ENCODE measurements at regions not wholly inside any gene's neighbourhood (a gene's known extent, or its start where the extent isn't known, plus 50 kb on each side); places are given as distances from the start of the nearest gene placed in this dataset.

DNA sequence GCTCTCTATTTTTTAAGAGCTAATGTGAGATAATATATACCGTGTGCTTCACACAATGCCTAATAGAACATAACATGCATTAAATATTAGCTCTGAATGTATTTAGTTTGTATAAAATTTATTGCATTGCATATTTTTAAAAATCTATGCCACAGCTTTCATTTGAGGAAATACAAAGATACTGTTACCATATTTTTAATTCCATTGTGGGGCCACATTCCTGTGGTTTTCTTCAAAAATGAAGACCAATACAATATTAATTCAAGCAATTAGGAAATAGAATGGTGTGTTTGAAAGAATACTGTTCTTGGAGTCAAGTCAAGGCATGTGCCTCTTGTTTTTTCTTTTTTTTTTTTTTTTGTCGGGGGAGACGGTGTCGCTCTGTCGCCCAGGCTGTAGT, 95.4 kb upstream of the CADPS start:
- no peaks in the 10 kb centered on the region for H3K4me1 Mint-ChIP-seq (ENCODE audit: low read depth)
- DNase-seq (ENCODE audit: low spot score): no peak
- no peak overlapping the region for H3K4me3 Mint-ChIP-seq (ENCODE audit: unreplicated experiment)
- H3K27ac Mint-ChIP-seq (ENCODE audit: unreplicated experiment): no peak overlapping the region
- peaks cover 8% of the 10 kb centered on the region for H3K27me3 Mint-ChIP-seq (ENCODE audit: low read depth)
- H3K36me3 Mint-ChIP-seq (ENCODE audit: low read depth): no peaks in the 10 kb centered on the region
- TF ChIP-seq CTCF (IDR thresholded peaks at IDR 0.05): no peak
- H3K9me3 Mint-ChIP-seq (ENCODE audit: low read depth): no peaks in the 10 kb centered on the region

- DNase-seq (ENCODE audit: low spot score): no peak
- Mint-ChIP-seq H3K27ac (ENCODE audit: unreplicated experiment) (no peak overlapping the region), H3K27me3 (ENCODE audit: low read depth) (peaks cover 4% of the 10 kb centered on the region), H3K4me1 (ENCODE audit: low read depth) (no peaks in the 10 kb centered on the region), H3K36me3 (ENCODE audit: low read depth) (no peaks in the 10 kb centered on the region), H3K4me3 (ENCODE audit: unreplicated experiment) (no peak overlapping the region), H3K9me3 (ENCODE audit: low read depth) (no peaks in the 10 kb centered on the region)
- TF ChIP-seq CTCF (IDR thresholded peaks at IDR 0.05): no peak
These were observed 100.3 kb upstream of the CADPS start for GRCh38 chr3:62975566-62975965.

- Mint-ChIP-seq H3K4me1 (ENCODE audit: low read depth) (no peaks in the 10 kb centered on the region), H3K36me3 (ENCODE audit: low read depth) (no peaks in the 10 kb centered on the region), H3K27ac (ENCODE audit: unreplicated experiment) (no peak overlapping the region), H3K9me3 (ENCODE audit: low read depth) (no peaks in the 10 kb centered on the region), H3K4me3 (ENCODE audit: unreplicated experiment) (no peak overlapping the region), H3K27me3 (ENCODE audit: low read depth) (peaks cover 6% of the 10 kb centered on the region)
- DNase-seq (ENCODE audit: low spot score): no peak
- no peak for TF ChIP-seq CTCF (IDR thresholded peaks at IDR 0.05)
These were observed 106.7 kb upstream of the CADPS start for GRCh38 chr3:62981962-62982361.

GRCh38 chr3:62982795-62983455, 107.7 kb upstream of the CADPS start:
- no peak for DNase-seq (ENCODE audit: low spot score)
- Mint-ChIP-seq H3K4me3 (ENCODE audit: unreplicated experiment) (no peak overlapping the region), H3K27me3 (ENCODE audit: low read depth) (peaks cover 6% of the 10 kb centered on the region), H3K27ac (ENCODE audit: unreplicated experiment) (no peak overlapping the region), H3K4me1 (ENCODE audit: low read depth) (no peaks in the 10 kb centered on the region), H3K9me3 (ENCODE audit: low read depth) (no peaks in the 10 kb centered on the region), H3K36me3 (ENCODE audit: low read depth) (no peaks in the 10 kb centered on the region)
- no peak for TF ChIP-seq CTCF (IDR thresholded peaks at IDR 0.05)

DNA sequence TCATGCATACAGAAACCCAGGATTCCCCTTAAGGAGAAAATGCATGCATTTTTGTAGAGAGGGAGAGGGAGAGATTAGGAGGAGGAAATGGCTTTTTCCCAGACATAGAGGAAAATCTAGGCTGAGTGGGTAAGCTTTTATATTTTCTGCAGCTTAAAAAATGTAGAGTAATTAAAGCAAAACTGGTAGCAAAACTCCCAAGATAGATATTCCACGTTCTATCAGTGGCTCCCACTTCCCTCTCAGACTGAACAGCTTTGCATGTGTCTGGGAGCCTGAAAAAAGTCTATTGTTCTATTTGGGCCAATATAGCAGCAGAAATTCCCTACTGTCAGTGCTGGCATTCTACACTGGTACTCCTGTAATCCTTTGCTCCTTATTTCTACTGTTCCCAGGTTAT, 110.8 kb upstream of the CADPS start:
- Mint-ChIP-seq H3K36me3 (ENCODE audit: low read depth) (no peaks in the 10 kb centered on the region), H3K9me3 (ENCODE audit: low read depth) (no peaks in the 10 kb centered on the region), H3K27me3 (ENCODE audit: low read depth) (peaks cover 6% of the 10 kb centered on the region), H3K4me3 (ENCODE audit: unreplicated experiment) (no peak overlapping the region), H3K27ac (ENCODE audit: unreplicated experiment) (no peak overlapping the region), H3K4me1 (ENCODE audit: low read depth) (no peaks in the 10 kb centered on the region)
- no peak for TF ChIP-seq CTCF (IDR thresholded peaks at IDR 0.05)
- no peak for DNase-seq (ENCODE audit: low spot score)
